IPS-15b (cell line): ENCODE measurements at regions not wholly inside any gene's neighbourhood (a gene's known extent, or its start where the extent isn't known, plus 50 kb on each side); places are given as distances from the start of the nearest gene placed in this dataset.

Source experiments
- H3K27me3 ChIP-seq: one replicate; pipeline ENCODE4 v1.6.1; 2013; ENCODE audit warnings: low read length; ENCODE audit not compliant: control insufficient read depth, insufficient read depth
- H3K36me3 ChIP-seq: one replicate; pipeline ENCODE4 v1.6.1; 2013; ENCODE audit warnings: low read length; ENCODE audit not compliant: control insufficient read depth, insufficient read depth
- H3K4me1 ChIP-seq: one replicate; pipeline ENCODE4 v1.6.1; 2013; ENCODE audit warnings: mild to moderate bottlenecking, low read length; ENCODE audit not compliant: control insufficient read depth, insufficient read depth
- H3K4me3 ChIP-seq: one replicate; pipeline ENCODE4 v1.5.1; 2013; ENCODE audit warnings: low read depth, low read length
- H3K9ac ChIP-seq: one replicate; pipeline ENCODE4 v1.6.1; 2013; ENCODE audit warnings: low read depth, mild to moderate bottlenecking, low read length
- H3K9me3 ChIP-seq: one replicate; pipeline ENCODE4 v1.6.1; 2013; ENCODE audit warnings: mild to moderate bottlenecking, low read length; ENCODE audit not compliant: control insufficient read depth, insufficient read depth

- no peak overlapping the region for H3K9ac ChIP-seq
- H3K4me1 ChIP-seq, result no peaks in the 10 kb centered on the region
- H3K4me3 ChIP-seq, result no peak overlapping the region
- H3K9me3 ChIP-seq, result no peaks in the 10 kb centered on the region
- no peaks in the 10 kb centered on the region for H3K36me3 ChIP-seq
- no peaks in the 10 kb centered on the region for H3K27me3 ChIP-seq
Observed at GRCh38 chr17:71470062-71470461, 650.8 kb upstream of the SOX9 start.

GRCh38 chr17:71472809-71473789 lies 647.7 kb upstream of the SOX9 start:
- no peak overlapping the region for H3K9ac ChIP-seq
- H3K27me3 ChIP-seq, result no peaks in the 10 kb centered on the region
- H3K9me3 ChIP-seq, result no peaks in the 10 kb centered on the region
- H3K4me1 ChIP-seq, result no peaks in the 10 kb centered on the region
- no peaks in the 10 kb centered on the region for H3K36me3 ChIP-seq
- H3K4me3 ChIP-seq, result no peak overlapping the region

DNA sequence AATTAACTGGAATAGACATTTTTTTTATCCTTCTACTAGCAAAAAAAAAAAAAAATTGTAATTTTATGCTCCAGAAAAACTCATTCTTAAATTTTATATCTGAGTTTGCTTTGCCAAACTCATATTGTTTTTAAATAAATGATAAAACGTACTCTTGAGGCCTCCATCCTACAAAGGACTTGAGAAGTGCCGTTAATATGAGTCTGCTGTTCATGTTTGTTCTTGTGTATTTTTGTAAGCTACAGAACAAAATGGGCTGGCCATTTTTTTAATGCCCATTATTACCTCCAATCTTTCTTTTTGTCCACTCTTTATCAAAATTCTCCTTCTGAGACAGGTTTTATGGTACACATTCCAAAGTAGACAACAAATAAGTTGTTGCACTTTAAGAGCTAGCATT lies 643.5 kb upstream of the SOX9 start:
- H3K4me3 ChIP-seq, result no peak overlapping the region
- H3K27me3 ChIP-seq, result no peaks in the 10 kb centered on the region
- no peak overlapping the region for H3K9ac ChIP-seq
- no peaks in the 10 kb centered on the region for H3K9me3 ChIP-seq
- no peaks in the 10 kb centered on the region for H3K36me3 ChIP-seq
- H3K4me1 ChIP-seq, result no peaks in the 10 kb centered on the region

DNA sequence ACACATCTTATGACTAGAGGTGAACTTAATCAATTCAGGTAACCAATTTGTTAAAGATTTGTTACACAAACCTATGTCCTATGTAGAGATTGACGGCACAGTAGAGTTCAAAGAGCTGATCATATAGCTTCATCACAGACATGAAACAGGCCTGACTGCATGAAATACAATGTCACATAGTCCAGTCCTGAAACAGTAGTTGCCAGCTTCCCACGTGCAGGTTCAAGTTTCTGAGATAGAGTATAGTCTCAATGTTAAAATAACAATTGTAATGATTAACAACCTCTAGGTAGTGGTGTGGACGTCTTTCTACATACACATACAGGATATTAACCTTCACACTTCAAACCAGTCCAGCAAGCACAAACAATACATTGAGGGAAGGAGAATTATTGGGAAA lies 640.7 kb upstream of the SOX9 start:
- no peaks in the 10 kb centered on the region for H3K4me1 ChIP-seq
- no peaks in the 10 kb centered on the region for H3K36me3 ChIP-seq
- no peak overlapping the region for H3K9ac ChIP-seq
- H3K27me3 ChIP-seq, result no peaks in the 10 kb centered on the region
- no peaks in the 10 kb centered on the region for H3K9me3 ChIP-seq
- no peak overlapping the region for H3K4me3 ChIP-seq

GRCh38 chr17:71482625-71483024 lies 638.2 kb upstream of the SOX9 start:
- Histone ChIP-seq H3K9me3 (no peaks in the 10 kb centered on the region), H3K4me3 (no peak overlapping the region), H3K27me3 (no peaks in the 10 kb centered on the region), H3K36me3 (no peaks in the 10 kb centered on the region), H3K4me1 (no peaks in the 10 kb centered on the region), H3K9ac (no peak overlapping the region)

GRCh38 chr17:71484546-71484945 lies 636.3 kb upstream of the SOX9 start:
- Histone ChIP-seq H3K36me3 (no peaks in the 10 kb centered on the region), H3K9ac (no peak overlapping the region), H3K4me3 (no peak overlapping the region), H3K4me1 (no peaks in the 10 kb centered on the region), H3K27me3 (no peaks in the 10 kb centered on the region), H3K9me3 (no peaks in the 10 kb centered on the region)

- no peaks in the 10 kb centered on the region for H3K9me3 ChIP-seq
Observed at GRCh38 chr17:71485426-71485825, 635.4 kb upstream of the SOX9 start.

GRCh38 chr17:71486261-71486660 lies 634.6 kb upstream of the SOX9 start:
- no peaks in the 10 kb centered on the region for H3K4me1 ChIP-seq
- no peaks in the 10 kb centered on the region for H3K9me3 ChIP-seq

More at GRCh38 chr17:71485426-71485825, 635.4 kb upstream of the SOX9 start:
- H3K4me3 ChIP-seq, result no peak overlapping the region
- no peaks in the 10 kb centered on the region for H3K27me3 ChIP-seq
- no peaks in the 10 kb centered on the region for H3K36me3 ChIP-seq
- H3K9ac ChIP-seq, result no peak overlapping the region
- no peaks in the 10 kb centered on the region for H3K4me1 ChIP-seq

DNA sequence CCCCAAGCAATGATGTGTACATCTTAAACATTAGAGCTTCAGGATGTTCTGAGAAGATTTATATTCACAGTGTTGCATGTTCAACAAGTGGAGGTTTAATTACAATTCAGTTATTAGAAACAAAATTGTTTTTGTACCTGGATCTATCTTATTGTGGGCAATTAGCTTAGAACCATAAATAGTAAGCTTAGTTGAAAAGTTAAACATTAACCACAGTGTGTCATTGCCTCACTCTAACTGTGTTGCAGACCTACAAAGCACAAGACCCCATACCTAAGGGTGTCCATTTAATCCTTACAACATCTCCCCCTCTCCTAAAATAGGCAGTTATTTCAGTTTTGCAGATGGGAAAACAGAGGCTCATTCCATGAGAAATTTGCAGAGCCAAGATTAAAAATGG lies 632.0 kb upstream of the SOX9 start:
- Histone ChIP-seq H3K4me1 (no peaks in the 10 kb centered on the region), H3K36me3 (no peaks in the 10 kb centered on the region), H3K27me3 (no peaks in the 10 kb centered on the region), H3K4me3 (no peak overlapping the region), H3K9ac (no peak overlapping the region), H3K9me3 (no peaks in the 10 kb centered on the region)

More at GRCh38 chr17:71486261-71486660, 634.6 kb upstream of the SOX9 start:
- Histone ChIP-seq H3K36me3 (no peaks in the 10 kb centered on the region), H3K27me3 (no peaks in the 10 kb centered on the region), H3K9ac (no peak overlapping the region), H3K4me3 (no peak overlapping the region)

DNA sequence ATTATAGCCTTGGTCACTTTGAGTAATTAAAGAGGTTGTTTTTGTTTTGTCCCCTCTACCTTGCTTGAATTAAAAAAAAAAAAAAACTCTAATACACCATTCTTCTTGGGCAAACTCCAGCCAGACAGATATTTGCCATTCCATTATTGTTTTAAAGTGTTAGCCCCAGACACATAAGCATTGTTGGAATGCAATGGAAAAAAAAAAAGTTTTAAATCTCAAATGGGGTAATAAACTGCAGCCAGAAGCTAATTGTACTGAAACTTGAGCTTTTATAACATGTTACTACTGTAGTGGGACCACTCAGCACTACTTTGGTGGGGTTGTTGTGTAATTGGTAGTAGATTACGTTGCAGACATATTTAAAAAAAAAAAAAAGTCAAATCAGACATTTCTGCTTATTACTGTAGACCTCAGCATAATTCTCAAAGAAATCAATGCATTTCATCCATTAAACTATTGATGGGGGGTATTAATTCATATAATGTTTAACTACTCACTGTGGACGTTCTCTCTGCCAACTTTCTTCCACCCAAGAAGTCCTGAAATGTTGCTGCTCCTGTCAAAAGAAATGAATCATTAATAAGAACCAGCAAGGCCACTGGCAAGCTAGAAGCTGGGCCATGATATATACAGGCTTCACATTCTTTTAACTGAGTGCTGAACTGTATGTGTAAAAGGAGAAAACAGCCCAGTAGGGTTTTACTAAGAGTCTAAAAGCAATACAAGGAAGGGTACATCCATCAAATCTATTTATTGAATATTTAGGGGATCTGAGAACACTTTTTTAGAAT lies 626.6 kb upstream of the SOX9 start:
- Histone ChIP-seq H3K9me3 (no peaks in the 10 kb centered on the region), H3K4me1 (no peaks in the 10 kb centered on the region), H3K4me3 (no peak overlapping the region), H3K9ac (no peak overlapping the region), H3K36me3 (no peaks in the 10 kb centered on the region), H3K27me3 (no peaks in the 10 kb centered on the region)

DNA sequence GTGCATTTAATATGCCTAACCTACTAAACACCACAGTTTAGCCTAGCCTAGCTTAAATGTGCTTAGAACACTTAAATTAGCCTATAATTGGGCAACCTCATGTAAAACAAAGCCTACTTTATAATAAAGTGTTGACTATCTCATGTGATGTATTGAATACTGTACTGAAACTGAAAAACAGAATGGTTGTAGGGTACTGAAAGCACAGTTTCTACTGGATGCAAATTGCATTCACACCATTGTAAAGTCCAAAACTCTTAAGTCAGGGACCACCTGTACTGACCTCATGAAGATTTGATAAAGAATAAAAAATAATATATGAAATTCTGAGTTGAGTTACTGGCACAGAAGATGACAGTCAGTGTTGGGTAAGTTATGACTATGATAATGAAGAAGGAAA lies 625.4 kb upstream of the SOX9 start:
- H3K4me1 ChIP-seq, result no peaks in the 10 kb centered on the region
- no peaks in the 10 kb centered on the region for H3K27me3 ChIP-seq
- no peaks in the 10 kb centered on the region for H3K36me3 ChIP-seq
- no peak overlapping the region for H3K4me3 ChIP-seq
- H3K9ac ChIP-seq, result no peak overlapping the region
- no peaks in the 10 kb centered on the region for H3K9me3 ChIP-seq

DNA sequence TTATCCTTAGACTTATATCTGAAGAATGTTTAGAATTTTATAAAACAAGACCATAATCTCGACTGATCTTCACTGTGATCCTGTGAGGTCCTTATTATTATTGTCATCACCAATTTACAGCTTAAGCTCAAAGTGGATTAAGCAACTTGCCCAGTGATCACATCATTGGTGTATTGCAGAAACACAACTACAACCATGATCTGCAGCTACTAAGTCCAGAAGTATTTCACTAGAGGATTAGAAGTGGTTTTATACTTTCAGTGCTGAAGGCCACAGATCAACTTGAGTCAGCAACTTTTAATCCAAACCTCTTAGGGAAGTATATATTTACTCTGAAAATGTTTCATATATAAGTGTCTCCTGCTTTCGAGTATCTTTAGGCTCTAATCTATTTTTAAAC lies 624.3 kb upstream of the SOX9 start:
- Histone ChIP-seq H3K9me3 (no peaks in the 10 kb centered on the region), H3K4me1 (no peaks in the 10 kb centered on the region), H3K4me3 (no peak overlapping the region), H3K36me3 (no peaks in the 10 kb centered on the region), H3K9ac (no peak overlapping the region), H3K27me3 (no peaks in the 10 kb centered on the region)
